Loucy (cell line): ENCODE measurements at regions not wholly inside any gene's neighbourhood (a gene's known extent, or its start where the extent isn't known, plus 50 kb on each side); places are given as distances from the start of the nearest gene placed in this dataset.

Source experiments
- H2AFZ ChIP-seq: fragments of 200-600 bp; sonication (generic); 2 replicates; pipeline ENCODE4 v1.6.0; 2016; ENCODE audit warnings: antibody characterized with exemption, mild to moderate bottlenecking, low read length, moderate library complexity
- H3F3A ChIP-seq: fragments of 200-600 bp; 2 replicates; pipeline ENCODE4 v1.6.0; 2016; ENCODE audit warnings: antibody characterized with exemption, low read depth, mild to moderate bottlenecking
- H3K27me3 ChIP-seq: fragments of 200-600 bp; sonication (generic); 2 replicates; pipeline ENCODE4 v1.6.1; 2014; ENCODE audit warnings: low read length, mild to moderate bottlenecking; ENCODE audit not compliant: insufficient read depth, poor library complexity, severe bottlenecking
- H3K36me3 ChIP-seq: fragments of 200-600 bp; sonication (generic); 2 replicates; pipeline ENCODE4 v1.6.1; 2016; ENCODE audit warnings: low read length; ENCODE audit not compliant: insufficient read depth
- H3K4me1 ChIP-seq: fragments of 200-600 bp; sonication (generic); 2 replicates; pipeline ENCODE4 v1.5.1; 2014; ENCODE audit warnings: low read length, mild to moderate bottlenecking; ENCODE audit not compliant: insufficient read depth, poor library complexity, severe bottlenecking
- H3K4me2 ChIP-seq: fragments of 200-600 bp; sonication (generic); 2 replicates; pipeline ENCODE4 v1.6.0; 2014; ENCODE audit warnings: antibody characterized with exemption, low read length, low read depth, mild to moderate bottlenecking; ENCODE audit not compliant: poor library complexity, severe bottlenecking
- H3K4me3 ChIP-seq: fragments of 200-600 bp; sonication (generic); 2 replicates; pipeline ENCODE4 v1.5.1; 2014; ENCODE audit warnings: low read length, mild to moderate bottlenecking, mixed read lengths; ENCODE audit not compliant: poor library complexity, severe bottlenecking
- H3K79me2 ChIP-seq: fragments of 200-600 bp; sonication (generic); 2 replicates; pipeline ENCODE4 v1.6.1; 2014; ENCODE audit warnings: low read length; ENCODE audit not compliant: insufficient read depth
- H3K9ac ChIP-seq: fragments of 200-600 bp; sonication (generic); 2 replicates; pipeline ENCODE4 v1.6.0; 2014; ENCODE audit warnings: mild to moderate bottlenecking, low read depth, low read length, moderate library complexity; ENCODE audit not compliant: poor library complexity, severe bottlenecking
- H3K9me2 ChIP-seq: fragments of 200-600 bp; sonication (generic); replicated peaks from 2 replicates; pipeline ENCODE4 v1.6.1; 2016; ENCODE audit warnings: low read depth, low read length, mixed read lengths
- H3K9me3 ChIP-seq: fragments of 200-600 bp; sonication (generic); 2 replicates; pipeline ENCODE4 v1.6.1; 2014; ENCODE audit warnings: mild to moderate bottlenecking, antibody characterized with exemption, low read length, low read depth; ENCODE audit not compliant: insufficient read depth
- H4K20me1 ChIP-seq: fragments of 200-600 bp; sonication (generic); 2 replicates; pipeline ENCODE4 v1.6.0; 2014; ENCODE audit warnings: antibody characterized with exemption, low read length, mild to moderate bottlenecking; ENCODE audit not compliant: insufficient read depth, poor library complexity, severe bottlenecking
- CTCF ChIP-seq: fragments of 200-600 bp; sonication (generic); conservative IDR thresholded peaks from 2 replicates; pipeline ENCODE4 v1.5.1; 2014; ENCODE audit warnings: mild to moderate bottlenecking, antibody characterized with exemption, low read length
- EZH2phosphoT487 ChIP-seq: fragments of 200-600 bp; IDR thresholded peaks from 2 replicates; pipeline ENCODE4 v1.6.1; 2018; ENCODE audit warnings: antibody characterized with exemption, mild to moderate bottlenecking, moderate library complexity, borderline replicate concordance

- no peak overlapping the region for H3K9ac ChIP-seq
- H3K4me1 ChIP-seq = no peaks in the 10 kb centered on the region
- no peaks in the 10 kb centered on the region for H3F3A ChIP-seq
- no peak overlapping the region for H3K4me3 ChIP-seq
- H3K9me2 ChIP-seq = no peaks in the 10 kb centered on the region
- H4K20me1 ChIP-seq = no peaks in the 10 kb centered on the region
- H3K4me2 ChIP-seq = no peak overlapping the region
- no peaks in the 10 kb centered on the region for H3K9me3 ChIP-seq
- no peak for TF ChIP-seq EZH2phosphoT487
- no peak for TF ChIP-seq CTCF
- H3K27me3 ChIP-seq = no peaks in the 10 kb centered on the region
- H3K36me3 ChIP-seq = no peaks in the 10 kb centered on the region
- no peak overlapping the region for H2AFZ ChIP-seq
- no peaks in the 10 kb centered on the region for H3K79me2 ChIP-seq
These were observed 2218.5 kb downstream of the MAT2B start for GRCh38 chr5:165723931-165724330.

- Histone ChIP-seq H3K27me3 (no peaks in the 10 kb centered on the region), H3K4me3 (no peak overlapping the region), H4K20me1 (no peaks in the 10 kb centered on the region), H2AFZ (no peak overlapping the region), H3K4me1 (no peaks in the 10 kb centered on the region), H3K9me3 (no peaks in the 10 kb centered on the region), H3K9me2 (no peaks in the 10 kb centered on the region), H3K36me3 (no peaks in the 10 kb centered on the region), H3K4me2 (no peak overlapping the region), H3K9ac (no peak overlapping the region), H3K79me2 (no peaks in the 10 kb centered on the region), H3F3A (no peaks in the 10 kb centered on the region)
- TF ChIP-seq EZH2phosphoT487 (no peak), CTCF (no peak)
These were observed 2223.0 kb downstream of the MAT2B start for GRCh38 chr5:165728425-165728824.

- H3K9me3 ChIP-seq = no peaks in the 10 kb centered on the region
- no peaks in the 10 kb centered on the region for H4K20me1 ChIP-seq
- H2AFZ ChIP-seq = peak overlapping the region; percentile 64; the same call in 1 of the 2 replicates
- H3K4me2 ChIP-seq = peak overlapping the region; percentile 44
- peak overlapping the region; percentile 32 for H3K9ac ChIP-seq
- H3K4me3 ChIP-seq = peak overlapping the region; percentile 29
- peaks cover 11% of the 10 kb centered on the region for H3K4me1 ChIP-seq
- no peaks in the 10 kb centered on the region for H3F3A ChIP-seq
- H3K79me2 ChIP-seq = no peaks in the 10 kb centered on the region
- H3K9me2 ChIP-seq = no peaks in the 10 kb centered on the region
- H3K36me3 ChIP-seq = no peaks in the 10 kb centered on the region
- no peaks in the 10 kb centered on the region for H3K27me3 ChIP-seq
- TF ChIP-seq EZH2phosphoT487 (no peak), CTCF (no peak)
These were observed 2230.0 kb downstream of the MAT2B start for GRCh38 chr5:165735388-165735787.
